Stimulated activated CD8-positive, alpha-beta memory T cell treated with anti-CD3 and anti-CD28 coated beads, Interleukin-4, amount 100 ng/mL, for 4 hours (primary cell): ENCODE measurements at regions not wholly inside any gene's neighbourhood (a gene's known extent, or its start where the extent isn't known, plus 50 kb on each side); places are given as distances from the start of the nearest gene placed in this dataset.

Source experiments
- DNase-seq, 2 donors: peaks; one replicate each; pipeline ENCODE4 v3.0.0-alpha.2; 2020; ENCODE audit warnings: low read depth in 2 of 2, low spot score in 1 of 2

DNA sequence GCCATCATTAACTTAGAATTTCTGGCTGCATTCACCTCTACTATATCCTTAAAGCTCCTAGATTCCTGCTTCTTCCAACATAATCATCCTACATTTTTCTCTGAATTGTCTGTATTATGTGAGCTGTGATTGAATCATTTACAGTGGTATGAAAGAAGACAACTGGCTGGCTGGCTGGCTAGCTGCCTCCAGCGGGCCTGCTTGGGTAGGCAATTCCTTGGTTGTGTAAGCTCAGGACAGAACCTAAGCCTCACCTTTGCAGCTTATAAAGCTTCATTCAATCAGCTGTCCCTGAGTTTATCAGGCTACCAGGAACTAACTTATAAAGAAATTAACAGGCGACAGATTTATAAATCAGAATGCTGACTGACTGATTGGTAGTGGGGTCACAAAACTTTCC lies 162.7 kb upstream of the NR3C1 start:
- DNase-seq = no peak

DNA sequence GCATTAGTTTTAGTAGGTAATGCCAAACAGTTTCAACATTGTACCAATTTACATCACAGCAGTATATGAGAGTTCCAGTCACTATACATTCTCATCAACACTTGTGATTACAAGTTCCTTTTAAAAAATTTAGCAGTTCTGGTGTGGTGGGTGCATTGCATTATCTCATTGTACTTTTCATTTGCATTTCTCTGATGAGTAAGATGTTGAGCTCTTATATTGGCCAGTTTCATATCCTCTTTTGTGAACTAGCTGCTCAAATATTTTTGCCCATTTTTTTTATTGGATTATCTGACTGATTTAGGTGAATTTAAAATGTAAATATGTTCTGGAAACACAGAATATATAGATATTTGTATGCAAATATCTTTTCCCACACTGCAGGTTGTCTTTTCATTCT lies 160.9 kb upstream of the NR3C1 start:
- DNase-seq = no peak

DNA sequence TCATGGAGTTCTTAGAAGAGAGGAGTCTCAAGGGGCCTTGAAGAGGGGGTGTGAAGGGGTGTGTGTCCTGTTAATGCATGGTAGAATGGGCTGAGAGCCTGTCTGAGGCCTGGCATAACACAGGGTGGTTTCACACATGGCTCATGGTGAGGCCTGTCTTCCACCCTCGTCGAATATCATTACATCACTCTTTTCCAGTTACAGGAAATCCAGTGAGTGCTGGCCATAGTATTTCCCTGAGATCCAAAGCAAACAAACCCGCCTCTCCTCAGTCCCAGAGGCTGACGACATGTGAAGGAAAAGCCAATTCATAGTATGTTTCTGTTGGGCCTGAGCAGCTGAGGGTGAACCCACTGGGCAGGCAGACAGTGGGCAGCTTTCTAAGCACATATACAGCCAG lies 159.4 kb upstream of the NR3C1 start:
- DNase-seq = no peak

DNA sequence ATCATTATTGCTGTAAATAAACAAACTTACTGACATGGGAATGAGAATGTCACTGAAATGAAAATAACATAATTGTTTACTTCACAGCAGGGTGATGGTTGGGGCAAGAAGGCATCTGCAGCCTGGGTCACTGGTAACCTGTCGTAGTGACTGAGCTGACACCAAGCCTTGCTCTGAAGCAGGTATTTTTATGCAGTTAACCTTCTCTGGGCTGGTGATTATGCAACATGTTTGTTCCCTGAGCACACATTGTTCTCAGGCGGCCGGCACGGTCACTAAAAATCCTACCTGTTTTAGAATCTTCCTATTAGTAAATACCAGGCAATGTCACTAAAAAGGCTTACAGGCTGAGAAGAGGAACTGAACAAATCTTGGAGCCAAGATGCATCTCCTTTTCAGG lies 157.7 kb upstream of the NR3C1 start:
- no peak for DNase-seq

DNA sequence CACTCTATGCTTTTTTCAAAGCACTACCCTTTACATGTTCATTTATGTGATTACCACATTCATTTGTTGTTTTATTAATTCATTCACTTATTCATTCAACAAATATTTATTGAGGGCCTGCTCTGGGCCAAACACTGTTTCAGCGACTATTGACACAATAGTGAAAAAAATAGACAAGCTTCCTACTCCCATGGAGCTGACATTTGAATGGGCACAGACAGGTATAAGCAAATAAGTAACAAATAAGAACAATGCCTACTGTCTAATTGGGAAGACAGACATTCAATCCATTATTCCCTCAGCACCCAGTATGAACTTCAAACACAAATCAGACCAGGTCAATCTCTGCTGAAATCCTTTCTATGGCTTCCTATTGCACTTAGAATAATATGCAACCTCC lies 156.9 kb upstream of the NR3C1 start:
- DNase-seq = no peak

DNA sequence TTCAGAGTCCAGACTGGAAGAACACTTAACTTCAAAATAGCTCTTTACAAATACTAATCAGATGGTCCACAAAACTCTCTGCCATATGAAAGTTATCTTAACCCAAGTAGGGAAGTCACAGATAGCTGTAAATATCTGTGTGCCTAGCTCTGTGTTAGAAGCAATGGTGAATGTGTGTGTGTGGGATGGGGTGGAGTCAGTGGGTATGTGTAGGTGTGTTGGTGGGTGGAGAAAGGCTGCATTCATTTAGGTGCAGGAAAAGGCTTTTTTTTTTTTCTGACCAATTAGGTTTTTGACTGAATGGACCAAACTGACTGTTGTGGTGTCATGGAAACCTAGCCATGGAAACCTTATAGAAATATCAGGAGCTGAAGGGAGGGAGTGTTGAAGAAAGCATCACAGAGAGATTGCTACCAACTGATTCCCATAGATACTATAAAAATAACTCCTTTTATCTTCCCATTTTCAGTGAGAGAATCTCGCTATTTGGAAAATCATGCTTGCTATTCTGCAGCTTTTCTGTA lies 156.2 kb upstream of the NR3C1 start:
- no peak for DNase-seq

DNA sequence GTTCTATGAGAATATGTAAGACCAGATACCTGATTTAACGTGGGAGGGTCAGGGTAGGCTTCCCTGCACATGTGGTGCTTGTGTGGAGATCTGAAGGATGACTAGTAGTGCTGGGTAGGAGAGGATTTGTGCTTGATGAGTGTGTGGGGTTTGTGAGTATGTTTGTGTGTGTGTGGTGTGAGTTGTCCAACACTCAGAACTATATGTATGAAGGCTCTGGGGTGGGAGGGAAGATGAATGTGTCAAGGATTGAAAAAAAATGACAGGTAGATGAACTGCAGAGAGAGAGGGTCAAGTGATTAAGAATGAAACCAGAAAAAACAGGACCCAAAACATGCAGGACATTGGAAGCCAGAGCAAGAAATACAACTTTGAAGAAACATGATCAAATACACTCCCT lies 154.6 kb upstream of the NR3C1 start:
- DNase-seq = no peak

DNA sequence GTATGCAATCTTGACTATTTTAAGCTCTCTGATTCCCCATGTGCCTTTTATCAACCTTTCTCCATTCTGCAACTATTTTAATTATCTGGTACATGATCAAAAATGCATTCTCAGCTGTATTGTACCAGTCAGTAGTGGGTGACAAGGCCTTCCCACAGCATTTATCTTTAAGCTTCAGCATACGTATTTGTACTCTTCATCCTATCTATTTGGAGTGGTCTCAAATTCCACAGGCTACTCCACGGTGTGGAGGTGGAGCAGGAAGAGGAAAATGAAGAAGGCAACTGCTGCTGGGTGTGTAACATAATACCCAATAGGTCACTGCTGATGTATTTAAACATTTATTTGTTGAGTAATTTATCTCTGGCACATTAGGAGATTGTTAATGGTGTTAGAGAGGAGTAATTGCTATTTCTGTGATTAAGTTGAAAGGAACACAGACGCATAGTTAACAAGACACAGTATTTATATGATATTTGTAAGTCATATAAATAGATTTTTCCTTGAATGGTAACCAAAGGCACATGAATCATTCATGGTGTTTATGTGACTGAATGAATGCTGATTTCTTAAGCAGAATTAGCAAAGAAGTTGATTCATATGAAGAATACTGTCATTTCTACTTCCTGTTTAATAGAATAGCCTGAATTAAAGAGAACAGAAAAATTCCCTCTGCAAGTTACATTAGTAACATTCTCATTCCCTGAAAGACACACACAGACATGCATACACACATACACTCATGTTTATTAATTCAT lies 153.8 kb upstream of the NR3C1 start:
- no peak for DNase-seq

DNA sequence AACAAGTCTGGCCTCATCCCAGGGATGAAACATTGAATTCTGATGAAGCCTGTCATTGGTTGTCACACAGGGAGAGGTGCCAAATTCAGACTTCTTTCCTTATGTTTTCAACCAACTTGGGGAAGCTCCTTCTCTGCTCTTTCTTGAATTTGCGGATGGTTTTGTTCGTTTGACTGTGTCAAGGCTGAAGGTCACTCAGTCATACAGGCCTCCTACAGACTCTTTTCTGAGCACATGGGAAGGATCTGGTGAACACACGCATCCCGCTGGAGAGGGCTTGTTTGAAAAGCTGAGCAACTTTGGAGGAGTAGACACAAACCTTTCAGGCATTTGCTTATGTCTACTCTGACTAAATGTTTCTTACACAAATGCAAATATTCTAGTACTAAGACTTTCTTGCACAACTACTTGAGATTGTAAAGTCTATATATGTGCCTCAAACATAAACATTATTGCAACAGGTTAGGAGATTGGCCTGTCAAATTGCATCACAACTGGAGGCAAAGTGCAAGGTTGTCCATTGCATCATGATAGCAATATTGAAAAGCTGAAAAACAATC lies 151.5 kb upstream of the NR3C1 start:
- DNase-seq = no peak

DNA sequence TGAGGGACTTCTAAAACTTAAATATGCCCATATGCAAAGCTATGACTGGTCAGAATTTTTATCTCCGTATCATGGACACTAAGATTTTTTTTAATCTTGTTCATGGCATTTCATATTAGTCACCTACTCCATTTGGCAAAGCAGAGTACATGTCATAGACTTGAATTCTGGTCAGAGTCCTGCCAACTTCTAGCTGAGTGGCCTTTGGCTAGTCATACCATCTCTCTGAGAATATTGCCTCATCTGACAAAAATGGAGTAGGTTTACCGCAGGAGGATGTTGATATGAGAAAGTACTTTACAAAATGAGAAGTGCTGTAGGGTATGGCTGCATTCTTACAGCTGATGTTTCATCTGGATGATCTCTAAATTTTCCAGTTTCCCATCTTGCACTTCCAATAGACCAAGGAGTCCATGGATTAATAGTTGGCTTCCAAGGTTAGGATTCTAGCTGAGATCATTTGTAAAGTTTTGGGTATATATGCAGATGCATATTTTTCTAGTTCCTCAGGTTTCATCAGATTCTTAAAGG lies 150.8 kb upstream of the NR3C1 start:
- no peak for DNase-seq

DNA sequence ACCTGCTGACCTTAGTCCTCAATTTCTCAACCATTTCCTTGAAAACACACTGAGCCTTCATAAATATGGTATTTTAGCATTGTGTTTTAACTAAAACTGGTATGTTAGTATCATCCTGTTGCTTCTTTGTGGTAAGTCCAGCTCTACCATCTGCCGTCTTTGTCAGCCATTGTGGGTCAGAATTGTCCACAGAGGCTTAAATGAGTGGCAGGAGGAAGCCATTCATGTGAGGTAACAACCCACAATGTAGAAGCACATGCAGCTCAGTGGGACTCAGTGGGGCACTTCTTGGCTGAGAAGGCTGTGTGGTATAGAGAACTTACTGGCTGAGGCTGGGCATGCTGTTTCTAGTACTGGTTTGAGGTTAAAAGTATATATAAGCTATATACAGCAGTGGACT lies 149.2 kb upstream of the NR3C1 start:
- no peak for DNase-seq

DNA sequence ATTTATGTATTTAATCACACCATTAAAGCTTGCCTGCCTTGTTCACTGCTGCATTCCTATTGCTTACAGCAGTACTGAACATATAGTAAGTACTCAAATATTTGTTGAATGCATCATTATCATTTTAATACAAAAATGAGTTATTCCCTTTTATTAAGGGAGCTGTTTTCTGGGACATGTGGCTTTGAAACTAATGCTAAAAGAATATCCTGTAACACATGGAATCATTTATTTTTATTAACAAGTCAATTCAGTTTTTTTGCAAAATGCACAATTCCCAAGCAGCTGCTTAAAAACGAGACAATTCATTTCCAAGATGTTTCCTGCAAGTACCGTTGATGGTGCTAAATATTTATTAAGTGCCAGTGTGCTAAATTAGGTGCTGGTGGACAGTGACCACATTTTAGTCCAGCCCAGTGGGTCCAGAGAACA lies 148.3 kb upstream of the NR3C1 start:
- DNase-seq = no peak

DNA sequence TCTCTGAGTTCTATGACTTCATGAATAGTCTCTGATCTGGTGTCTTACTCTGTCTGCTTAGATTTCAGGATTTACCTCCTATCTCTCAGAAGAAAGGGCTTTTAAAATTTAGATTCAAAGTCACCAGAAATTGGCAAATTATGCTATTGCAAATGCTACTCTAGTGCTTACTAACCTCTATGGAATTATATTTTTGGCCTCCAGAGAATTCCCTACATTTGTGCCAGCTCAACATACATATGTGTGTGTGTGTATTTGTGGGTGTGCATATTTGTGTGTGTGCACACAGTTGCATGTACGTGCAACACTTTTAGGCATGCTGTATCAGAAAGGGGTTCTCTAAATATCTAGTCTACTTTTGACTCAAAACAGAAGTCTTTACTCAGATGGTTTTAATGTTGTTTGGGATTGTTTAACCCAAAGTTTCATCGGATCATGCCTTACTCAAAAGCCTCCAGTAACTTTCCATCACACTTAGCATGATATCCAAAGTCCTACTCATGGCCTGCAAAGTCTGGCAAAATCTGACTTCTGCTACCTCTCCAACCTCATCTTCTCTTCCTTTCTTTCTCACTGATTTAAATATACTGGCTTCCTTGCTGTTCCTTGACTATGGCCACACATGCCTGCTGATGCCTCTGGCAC lies 147.6 kb upstream of the NR3C1 start:
- DNase-seq = no peak

DNA sequence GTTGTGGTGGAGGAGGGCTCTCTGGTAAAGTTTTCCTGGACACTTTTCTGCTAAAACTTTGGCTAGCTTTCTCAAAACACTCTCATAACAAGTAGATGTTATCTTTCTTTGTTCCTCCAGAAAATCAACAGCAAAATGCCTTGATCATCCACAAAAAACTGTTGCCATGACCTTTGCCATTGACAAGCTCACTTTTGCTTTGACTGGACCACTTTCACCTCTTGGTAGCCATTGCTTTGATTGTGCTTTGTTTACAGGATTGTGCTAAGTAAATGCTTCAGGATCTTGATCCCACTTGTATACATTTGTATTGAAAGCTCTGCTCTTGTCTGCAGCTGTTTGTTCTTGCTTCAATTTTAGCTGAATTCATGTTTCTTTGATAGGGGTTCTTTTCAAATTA lies 143.9 kb upstream of the NR3C1 start:
- no peak for DNase-seq

DNA sequence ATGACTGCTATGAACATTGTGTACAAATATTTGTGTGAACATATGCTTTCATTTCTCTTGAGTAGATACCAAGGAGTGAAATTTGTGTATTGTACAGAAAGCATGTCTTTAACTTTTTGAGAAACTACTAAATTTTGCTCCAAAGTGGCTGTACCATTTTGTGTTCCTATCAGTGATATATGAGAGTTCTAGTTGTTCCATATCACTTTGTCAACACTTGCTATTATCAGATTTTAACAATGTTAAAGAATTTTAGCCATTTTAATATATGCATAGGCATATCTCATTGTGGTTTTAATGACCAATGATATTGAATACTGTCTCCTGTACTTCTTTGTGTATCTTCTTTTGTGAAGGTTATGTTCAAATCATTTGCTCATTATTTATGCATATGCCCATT lies 142.9 kb upstream of the NR3C1 start:
- no peak for DNase-seq

DNA sequence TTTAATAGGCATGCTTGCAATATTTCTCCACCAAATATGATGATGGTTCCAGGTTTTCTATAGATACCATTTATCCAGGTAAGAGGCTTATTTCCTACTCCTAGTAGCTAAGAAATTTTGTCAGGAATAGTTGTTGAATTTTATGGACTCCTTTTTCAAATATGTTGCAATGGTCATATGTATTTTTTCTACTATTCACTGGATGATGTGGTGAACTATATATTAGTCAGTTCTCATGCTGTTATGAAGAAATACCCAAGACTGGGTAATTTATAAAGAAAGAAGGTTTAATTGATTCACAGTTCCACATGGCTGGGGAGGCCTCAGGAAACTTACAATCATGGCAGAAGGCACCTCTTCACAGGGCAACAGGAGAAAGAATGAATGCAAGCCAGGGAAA lies 141.1 kb upstream of the NR3C1 start:
- no peak for DNase-seq

DNA sequence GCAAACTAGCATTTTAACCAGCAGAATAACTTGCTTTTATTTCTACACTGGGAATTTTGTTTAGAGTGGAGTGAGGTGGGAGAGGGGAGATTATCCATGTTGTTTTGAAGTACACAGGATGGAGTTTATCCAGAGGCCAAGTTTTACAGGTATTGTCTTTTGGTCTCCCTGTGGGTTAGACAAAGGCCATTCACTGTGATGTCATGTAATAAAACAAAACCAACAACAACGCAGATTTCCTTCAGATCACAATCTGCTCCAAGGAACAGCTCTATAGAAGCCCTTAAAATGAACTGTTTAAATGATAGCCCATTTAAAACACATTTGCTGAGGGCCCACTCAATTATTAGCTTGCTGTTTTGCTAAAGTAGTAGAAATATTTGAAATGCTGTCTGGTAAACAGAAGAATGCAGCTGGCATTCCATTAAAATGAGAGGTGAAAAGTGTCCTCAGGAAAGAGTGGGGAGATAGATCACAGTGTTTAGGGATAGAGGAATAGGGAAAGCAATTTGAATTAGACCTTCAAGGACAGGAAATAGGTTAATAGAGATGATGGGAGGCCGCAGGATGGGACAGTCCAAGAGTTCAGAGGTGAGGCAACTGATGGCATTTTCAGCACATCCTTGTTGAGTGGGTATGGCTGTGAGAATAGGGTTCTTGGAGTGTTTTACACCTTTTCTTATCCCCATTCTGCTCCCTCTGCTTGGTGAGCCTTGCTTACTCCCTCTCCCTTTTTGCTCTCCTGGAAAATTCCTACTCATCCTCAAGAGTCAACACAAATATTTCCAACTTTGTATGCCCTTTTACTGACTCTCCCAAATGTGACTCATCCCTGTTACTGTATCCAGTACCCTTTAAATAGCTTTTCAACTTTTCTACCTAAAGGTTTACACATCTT lies 140.1 kb upstream of the NR3C1 start:
- no peak for DNase-seq

DNA sequence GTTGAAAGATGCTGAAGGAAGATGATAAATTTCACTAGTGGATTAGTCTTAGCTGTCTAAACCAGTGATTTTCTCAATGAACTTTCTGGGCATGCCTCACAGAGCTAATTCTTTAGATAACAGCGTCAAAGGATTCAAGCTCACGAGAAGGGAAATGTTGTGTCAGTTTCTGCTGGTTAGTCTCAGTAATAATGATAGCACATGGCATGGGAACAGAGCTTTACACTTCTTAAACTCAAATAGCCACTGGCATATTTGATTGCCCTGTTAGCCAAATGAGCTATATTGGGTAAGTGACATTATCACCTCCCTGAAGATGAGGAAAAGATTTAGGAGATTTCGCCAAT lies 139.3 kb upstream of the NR3C1 start:
- DNase-seq = no peak

DNA sequence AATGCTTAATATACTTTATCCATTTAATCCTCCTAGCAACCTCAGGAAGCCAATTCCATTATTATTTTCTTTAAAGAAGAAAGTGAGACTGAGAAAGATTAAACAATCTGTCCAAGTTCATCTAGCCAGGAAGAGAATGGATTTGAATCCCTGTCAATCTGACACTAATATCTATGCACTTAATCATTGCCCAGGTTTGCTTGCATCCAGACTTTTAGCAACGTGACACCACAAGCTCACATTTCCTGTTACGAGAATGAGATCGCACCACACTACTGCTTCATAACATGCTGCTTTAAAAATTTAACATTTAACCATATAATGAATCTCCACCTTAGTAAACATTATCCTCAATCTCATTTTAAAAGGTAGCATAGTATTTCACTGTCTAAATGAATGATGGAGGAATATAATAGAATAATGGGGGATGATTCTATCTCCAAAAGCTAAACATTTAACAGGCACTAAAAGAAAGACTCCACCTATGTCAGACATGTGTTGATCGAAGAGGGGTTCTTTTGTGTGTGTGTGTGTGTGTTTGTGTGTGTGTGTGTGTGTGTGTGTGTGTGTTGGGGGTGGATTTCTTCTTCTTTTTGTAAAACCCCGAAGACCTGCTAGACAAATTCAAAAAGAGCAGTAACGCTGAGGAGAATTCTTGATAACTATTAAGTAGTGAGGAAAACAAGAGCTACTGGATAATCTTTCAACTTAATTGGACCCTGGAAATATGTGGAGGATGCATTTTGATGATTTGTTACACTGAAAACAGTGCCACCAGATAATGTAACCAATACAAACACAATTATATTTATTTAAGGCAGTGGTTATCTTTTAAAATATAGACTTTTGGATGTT lies 138.7 kb upstream of the NR3C1 start:
- no peak for DNase-seq

DNA sequence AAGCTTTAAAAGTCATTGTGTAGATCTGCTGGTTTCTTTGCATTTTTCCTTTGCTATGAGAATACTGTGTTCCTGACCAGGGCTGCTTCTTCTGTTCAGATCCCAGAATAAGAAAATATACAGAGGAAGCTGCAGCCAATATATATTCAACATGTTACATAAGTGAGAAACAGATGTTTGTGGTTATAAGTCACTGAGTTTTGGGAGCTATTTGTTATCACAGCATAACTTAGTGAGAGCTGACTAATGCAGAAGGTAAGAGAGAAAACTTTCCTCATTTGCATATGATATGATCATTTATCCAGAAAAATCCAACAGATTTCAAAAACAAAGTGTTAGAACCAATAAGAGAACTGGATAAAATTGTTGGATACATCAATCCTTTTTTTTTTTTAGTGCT lies 136.3 kb upstream of the NR3C1 start:
- no peak for DNase-seq
